Upper lobe of left lung (tissue), 4 donors: ENCODE measurements at regions not wholly inside any gene's neighbourhood (a gene's known extent, or its start where the extent isn't known, plus 50 kb on each side); places are given as distances from the start of the nearest gene placed in this dataset.

Experiments
- EP300 ChIP-seq, 4 donors: sonication (generic); formaldehyde crosslinking; IDR thresholded peaks; one replicate each; pipeline ENCODE4 v1.5.1; 2017; ENCODE audit warnings: antibody characterized with exemption in 4 of 4, control low read depth in 2 of 4
- POLR2A ChIP-seq, 4 donors: fragments of 450-650 bp; IDR thresholded peaks; one replicate each; pipeline ENCODE4 v1.5.1; 2016 to 2017; ENCODE audit warnings: antibody characterized with exemption in 4 of 4, mild to moderate bottlenecking in 2 of 4
- POLR2AphosphoS5 ChIP-seq, 2 donors: sonication (generic); formaldehyde crosslinking; IDR thresholded peaks; one replicate each; pipeline ENCODE4 v1.5.1; 2017; ENCODE audit warnings: antibody characterized with exemption in 2 of 2
- TF ChIP-seq, protein P1 (sequence below), 6 experiments: fragments of 450-650 bp in 4 of 6; fragments of 200-600 bp in 2 of 6; sonication (generic) in 2 of 6; IDR thresholded peaks; one replicate each; pipeline ENCODE4 v1.5.1; 2016 to 2019; ENCODE audit warnings: antibody characterized with exemption in 6 of 6

DNA sequence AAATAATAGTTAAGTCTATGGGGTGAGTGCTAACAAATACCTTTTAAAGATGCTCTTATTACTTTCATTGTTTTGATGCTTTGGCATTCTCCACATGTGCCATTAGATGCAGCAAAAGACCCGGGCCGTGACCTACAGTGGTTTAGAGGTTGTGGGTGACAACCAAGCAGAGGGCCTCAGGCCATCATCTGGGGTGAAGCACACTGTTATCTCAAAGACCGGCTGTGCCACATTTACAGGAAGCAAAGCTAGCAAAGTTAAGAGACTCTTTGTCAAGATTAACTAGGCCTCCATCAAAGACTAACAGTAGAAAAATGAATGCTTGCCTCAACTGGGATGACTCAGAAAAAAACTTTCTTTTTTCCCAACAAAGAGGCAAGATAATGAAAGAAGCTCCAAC, 695.3 kb downstream of the SATB2 start:
- no peak for TF ChIP-seq POLR2A (IDR thresholded peaks at IDR 0.05)
- TF ChIP-seq, protein P1, sequence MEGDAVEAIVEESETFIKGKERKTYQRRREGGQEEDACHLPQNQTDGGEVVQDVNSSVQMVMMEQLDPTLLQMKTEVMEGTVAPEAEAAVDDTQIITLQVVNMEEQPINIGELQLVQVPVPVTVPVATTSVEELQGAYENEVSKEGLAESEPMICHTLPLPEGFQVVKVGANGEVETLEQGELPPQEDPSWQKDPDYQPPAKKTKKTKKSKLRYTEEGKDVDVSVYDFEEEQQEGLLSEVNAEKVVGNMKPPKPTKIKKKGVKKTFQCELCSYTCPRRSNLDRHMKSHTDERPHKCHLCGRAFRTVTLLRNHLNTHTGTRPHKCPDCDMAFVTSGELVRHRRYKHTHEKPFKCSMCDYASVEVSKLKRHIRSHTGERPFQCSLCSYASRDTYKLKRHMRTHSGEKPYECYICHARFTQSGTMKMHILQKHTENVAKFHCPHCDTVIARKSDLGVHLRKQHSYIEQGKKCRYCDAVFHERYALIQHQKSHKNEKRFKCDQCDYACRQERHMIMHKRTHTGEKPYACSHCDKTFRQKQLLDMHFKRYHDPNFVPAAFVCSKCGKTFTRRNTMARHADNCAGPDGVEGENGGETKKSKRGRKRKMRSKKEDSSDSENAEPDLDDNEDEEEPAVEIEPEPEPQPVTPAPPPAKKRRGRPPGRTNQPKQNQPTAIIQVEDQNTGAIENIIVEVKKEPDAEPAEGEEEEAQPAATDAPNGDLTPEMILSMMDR (IDR thresholded peaks at IDR 0.05) = no peak
- TF ChIP-seq EP300 (IDR thresholded peaks at IDR 0.05) = no peak
- no peak for TF ChIP-seq POLR2AphosphoS5 (IDR thresholded peaks at IDR 0.05)
